SK-N-SH (cell line): ENCODE measurements at regions not wholly inside any gene's neighbourhood (a gene's known extent, or its start where the extent isn't known, plus 50 kb on each side); places are given as distances from the start of the nearest gene placed in this dataset.

Source experiments
- CTCF ChIA-PET: fragments of 300-600, 350-600 bp; formaldehyde crosslinking; extraction: SDS; loops from one replicate; lab custom pipeline; 2021; lab: Yijun Ruan, JAX
- POLR2A ChIA-PET: fragments of 350-600 bp; sonication (Branson Sonifier 250); formaldehyde crosslinking; extraction: SDS; loops from one replicate; lab custom pipeline; 2020; ENCODE audit warnings: antibody characterized with exemption, inconsistent platforms; lab: Yijun Ruan, JAX
- DNase-seq: peaks from one replicate; pipeline ENCODE4 v3.0.0; 2012
- H2AFZ ChIP-seq: fragments of 200-600 bp; sonication (generic); 2 replicates; pipeline ENCODE4 v1.8.1; 2016; ENCODE audit warnings: antibody characterized with exemption, mild to moderate bottlenecking, low read depth
- H3F3A ChIP-seq: fragments of 200-600 bp; sonication (generic); replicated peaks from 2 replicates; pipeline ENCODE3; 2016; ENCODE audit warnings: antibody characterized with exemption, mild to moderate bottlenecking; ENCODE audit not compliant: insufficient read depth
- H3K27ac ChIP-seq, 2 experiments: fragments of 200-500 bp in 1 of 2; fragments of 200-600 bp in 1 of 2; sonication (Bioruptor generic) in 1 of 2; sonication (generic), shearing (Covaris generic) in 1 of 2; 2 replicates each; pipeline versions ENCODE4 v1.5.1 to v1.6.1; 2014 to 2016; ENCODE audit warnings: low read depth in 2 of 2, inconsistent platforms in 1 of 2, low read length in 1 of 2, mild to moderate bottlenecking in 1 of 2, mixed read lengths in 1 of 2
- H3K27me3 ChIP-seq: fragments of 200-600 bp; sonication (generic), shearing (Covaris generic); 2 replicates; pipeline ENCODE4 v1.6.1; 2016; ENCODE audit warnings: mixed run types; ENCODE audit not compliant: insufficient read depth
- H3K36me3 ChIP-seq, 2 experiments: fragments of 200-500 bp in 1 of 2; fragments of 200-600 bp in 1 of 2; sonication (Bioruptor generic) in 1 of 2; sonication (generic) in 1 of 2; replicated peaks in 1 of 2; 2 replicates each; pipeline versions ENCODE3 to v1.5.1; 2014 to 2016; ENCODE audit warnings: low read length in 1 of 2, mild to moderate bottlenecking in 1 of 2; ENCODE audit not compliant: insufficient read depth in 2 of 2, control insufficient read depth in 1 of 2
- H3K4me1 ChIP-seq, 2 experiments: fragments of 200-500 bp in 1 of 2; fragments of 200-600 bp in 1 of 2; sonication (Bioruptor generic) in 1 of 2; sonication (generic), shearing (Covaris generic) in 1 of 2; 2 replicates each; pipeline versions ENCODE4 v1.5.1 to v1.6.1; 2014 to 2016; ENCODE audit warnings: low read depth in 1 of 2, low read length in 1 of 2, mixed run types in 1 of 2; ENCODE audit not compliant: insufficient read depth in 2 of 2, control insufficient read depth in 1 of 2
- H3K4me2 ChIP-seq: fragments of 200-600 bp; sonication (generic), shearing (Covaris generic); 2 replicates; pipeline ENCODE4 v1.6.1; 2017; ENCODE audit warnings: mixed run types
- H3K4me3 ChIP-seq, 2 experiments: fragments of 200-500 bp in 1 of 2; fragments of 200-600 bp in 1 of 2; sonication (Bioruptor generic) in 1 of 2; sonication (generic), shearing (Covaris generic) in 1 of 2; 2 replicates each; pipeline versions ENCODE4 v1.5.1 to v1.8.1; 2014 to 2016; ENCODE audit warnings: low read depth in 2 of 2, inconsistent platforms in 1 of 2, low read length in 1 of 2, mild to moderate bottlenecking in 1 of 2, mixed read lengths in 1 of 2, moderate library complexity in 1 of 2
- H3K79me2 ChIP-seq: fragments of 200-600 bp; sonication (generic); 2 replicates; pipeline ENCODE4 v1.8.1; 2017; ENCODE audit warnings: mild to moderate bottlenecking; ENCODE audit not compliant: insufficient read depth
- H3K9ac ChIP-seq: fragments of 200-600 bp; sonication (generic); 2 replicates; pipeline ENCODE4 v1.6.1; 2017; ENCODE audit warnings: mixed run types
- H3K9me2 ChIP-seq: fragments of 200-600 bp; sonication (generic); 2 replicates; pipeline ENCODE4 v1.6.1; 2017; ENCODE audit warnings: mixed run types
- H3K9me3 ChIP-seq: fragments of 200-600 bp; sonication (generic); 2 replicates; pipeline ENCODE4 v1.6.1; 2017; ENCODE audit warnings: mixed run types, mild to moderate bottlenecking, moderate library complexity
- H4K20me1 ChIP-seq: fragments of 200-600 bp; sonication (generic); 2 replicates; pipeline ENCODE4 v1.6.1; 2017; ENCODE audit warnings: mild to moderate bottlenecking, mixed run types; ENCODE audit not compliant: insufficient read depth
- EP300 ChIP-seq, 2 experiments: IDR thresholded peaks; 2 replicates each; pipeline versions ENCODE4 v1.4.0 to v1.6.1; 2012; ENCODE audit warnings: borderline replicate concordance in 1 of 2, low read depth in 1 of 2, low read length in 1 of 2
- FOXJ3 ChIP-seq: sonication (generic); formaldehyde crosslinking; IDR thresholded peaks from 2 replicates; pipeline ENCODE4 v1.5.1; 2020; ENCODE audit warnings: mild to moderate bottlenecking, missing genetic modification reagents
- GABPA ChIP-seq: IDR thresholded peaks from 2 replicates; pipeline ENCODE4 v1.4.0; 2012; ENCODE audit warnings: low read depth, mild to moderate bottlenecking
- GATA2 ChIP-seq: sonication (generic); formaldehyde crosslinking; IDR thresholded peaks from 2 replicates; pipeline ENCODE4 v1.5.0; 2020; ENCODE audit warnings: mild to moderate bottlenecking, missing genetic modification reagents
- JUND ChIP-seq: IDR thresholded peaks from 2 replicates; pipeline ENCODE4 v1.4.0; 2012
- PBX3 ChIP-seq: IDR thresholded peaks from 2 replicates; pipeline ENCODE4; 2012
- RAD21 ChIP-seq: IDR thresholded peaks from 2 replicates; pipeline ENCODE4 v1.6.1; 2012; ENCODE audit warnings: mild to moderate bottlenecking, low read length
- RFX5 ChIP-seq: IDR thresholded peaks from 2 replicates; pipeline ENCODE4 v1.6.1; 2012; ENCODE audit warnings: mild to moderate bottlenecking, improper control_type of control experiment, low read length
- TCF12 ChIP-seq: IDR thresholded peaks from 2 replicates; pipeline ENCODE4 v1.4.0; 2012
- WGBS: methylation state at CpG from one replicate; pipeline ENCODE4 v1.1.6; 2017; ENCODE audit warnings: low lambda C conversion rate; 5-methylcytosine and 5-hydroxymethylcytosine counted together
- TF ChIP-seq, protein P1 (sequence below): IDR thresholded peaks from 2 replicates; pipeline ENCODE4 v1.4.0; 2012; ENCODE audit warnings: low read depth
- TF ChIP-seq, protein P2 (sequence below): IDR thresholded peaks from 2 replicates; pipeline ENCODE4 v1.4.0; 2012; ENCODE audit warnings: low read depth, borderline replicate concordance
- TF ChIP-seq, protein P3 (sequence below): fragments of 200-600 bp; sonication (generic); IDR thresholded peaks from 2 replicates; pipeline ENCODE4 v1.6.1; 2017; ENCODE audit warnings: antibody characterized with exemption, mild to moderate bottlenecking, moderate library complexity

DNA sequence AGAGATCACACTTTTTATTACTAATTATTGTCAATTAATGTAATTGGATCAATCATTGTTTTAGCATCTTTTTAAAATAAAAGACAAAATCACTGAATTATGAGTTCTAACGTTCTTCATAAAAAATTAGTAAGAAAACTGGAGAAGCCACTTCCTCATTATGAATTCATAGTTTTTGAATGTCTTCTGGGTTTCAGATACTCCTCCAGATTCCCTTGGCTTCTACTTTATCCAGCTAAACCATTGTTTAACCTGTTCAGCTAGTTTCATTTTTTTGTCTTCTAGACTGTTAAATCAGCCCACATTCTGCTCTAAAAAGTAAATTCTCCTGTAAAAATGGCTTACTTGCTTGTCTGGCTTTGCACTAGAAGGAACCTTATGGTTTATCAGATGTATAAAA, 753.4 kb upstream of the ACVR2A start (continued):
- TF ChIP-seq, protein P1, sequence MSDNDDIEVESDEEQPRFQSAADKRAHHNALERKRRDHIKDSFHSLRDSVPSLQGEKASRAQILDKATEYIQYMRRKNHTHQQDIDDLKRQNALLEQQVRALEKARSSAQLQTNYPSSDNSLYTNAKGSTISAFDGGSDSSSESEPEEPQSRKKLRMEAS, result no peak
- TF ChIP-seq, protein P2, sequence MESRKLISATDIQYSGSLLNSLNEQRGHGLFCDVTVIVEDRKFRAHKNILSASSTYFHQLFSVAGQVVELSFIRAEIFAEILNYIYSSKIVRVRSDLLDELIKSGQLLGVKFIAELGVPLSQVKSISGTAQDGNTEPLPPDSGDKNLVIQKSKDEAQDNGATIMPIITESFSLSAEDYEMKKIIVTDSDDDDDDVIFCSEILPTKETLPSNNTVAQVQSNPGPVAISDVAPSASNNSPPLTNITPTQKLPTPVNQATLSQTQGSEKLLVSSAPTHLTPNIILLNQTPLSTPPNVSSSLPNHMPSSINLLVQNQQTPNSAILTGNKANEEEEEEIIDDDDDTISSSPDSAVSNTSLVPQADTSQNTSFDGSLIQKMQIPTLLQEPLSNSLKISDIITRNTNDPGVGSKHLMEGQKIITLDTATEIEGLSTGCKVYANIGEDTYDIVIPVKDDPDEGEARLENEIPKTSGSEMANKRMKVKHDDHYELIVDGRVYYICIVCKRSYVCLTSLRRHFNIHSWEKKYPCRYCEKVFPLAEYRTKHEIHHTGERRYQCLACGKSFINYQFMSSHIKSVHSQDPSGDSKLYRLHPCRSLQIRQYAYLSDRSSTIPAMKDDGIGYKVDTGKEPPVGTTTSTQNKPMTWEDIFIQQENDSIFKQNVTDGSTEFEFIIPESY, result no peak

GRCh38 chr2:147088871-147089270, 756.0 kb upstream of the ACVR2A start:
- TF ChIP-seq RAD21 (no peak), GATA2 (CRISPR knock-in tag) (no peak), EP300 (IDR thresholded peaks at IDR 0.05; ENCODE audit: borderline replicate concordance in 1 of 2, low read depth in 1 of 2, low read length in 1 of 2) (no peak), GABPA (no peak), TCF12 (no peak), JUND (no peak), RFX5 (no peak), FOXJ3 (no peak), PBX3 (no peak)
- TF ChIP-seq, protein P3, sequence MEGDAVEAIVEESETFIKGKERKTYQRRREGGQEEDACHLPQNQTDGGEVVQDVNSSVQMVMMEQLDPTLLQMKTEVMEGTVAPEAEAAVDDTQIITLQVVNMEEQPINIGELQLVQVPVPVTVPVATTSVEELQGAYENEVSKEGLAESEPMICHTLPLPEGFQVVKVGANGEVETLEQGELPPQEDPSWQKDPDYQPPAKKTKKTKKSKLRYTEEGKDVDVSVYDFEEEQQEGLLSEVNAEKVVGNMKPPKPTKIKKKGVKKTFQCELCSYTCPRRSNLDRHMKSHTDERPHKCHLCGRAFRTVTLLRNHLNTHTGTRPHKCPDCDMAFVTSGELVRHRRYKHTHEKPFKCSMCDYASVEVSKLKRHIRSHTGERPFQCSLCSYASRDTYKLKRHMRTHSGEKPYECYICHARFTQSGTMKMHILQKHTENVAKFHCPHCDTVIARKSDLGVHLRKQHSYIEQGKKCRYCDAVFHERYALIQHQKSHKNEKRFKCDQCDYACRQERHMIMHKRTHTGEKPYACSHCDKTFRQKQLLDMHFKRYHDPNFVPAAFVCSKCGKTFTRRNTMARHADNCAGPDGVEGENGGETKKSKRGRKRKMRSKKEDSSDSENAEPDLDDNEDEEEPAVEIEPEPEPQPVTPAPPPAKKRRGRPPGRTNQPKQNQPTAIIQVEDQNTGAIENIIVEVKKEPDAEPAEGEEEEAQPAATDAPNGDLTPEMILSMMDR, result no peak
- no peak overlapping the region for H3K27ac ChIP-seq
- H3K27me3 ChIP-seq, result no peaks in the 10 kb centered on the region
- no peak for DNase-seq
- no peaks in the 10 kb centered on the region for H3K9me2 ChIP-seq
- ChIA-PET CTCF (no interaction called here), POLR2A (no interaction called here)
- H4K20me1 ChIP-seq, result no peaks in the 10 kb centered on the region
- 6% methylated on average over 2 of the region's 2 CpGs for WGBS
- no peaks in the 10 kb centered on the region for H3K4me1 ChIP-seq
- no peaks in the 10 kb centered on the region for H3K79me2 ChIP-seq
- H3K4me2 ChIP-seq, result no peak overlapping the region
- H2AFZ ChIP-seq, result no peak overlapping the region
- H3K36me3 ChIP-seq, result no peaks in the 10 kb centered on the region
- no peaks in the 10 kb centered on the region for H3F3A ChIP-seq
- H3K9me3 ChIP-seq, result no peaks in the 10 kb centered on the region
- H3K9ac ChIP-seq, result no peak overlapping the region
- no peak overlapping the region for H3K4me3 ChIP-seq

- Histone ChIP-seq H3K4me3 (no peak overlapping the region), H2AFZ (no peak overlapping the region), H3F3A (no peaks in the 10 kb centered on the region), H3K27me3 (no peaks in the 10 kb centered on the region), H3K4me1 (no peaks in the 10 kb centered on the region), H3K79me2 (no peaks in the 10 kb centered on the region), H4K20me1 (no peaks in the 10 kb centered on the region), H3K9me3 (no peaks in the 10 kb centered on the region), H3K9ac (no peak overlapping the region), H3K4me2 (no peak overlapping the region), H3K36me3 (no peaks in the 10 kb centered on the region), H3K9me2 (no peaks in the 10 kb centered on the region), H3K27ac (no peak overlapping the region)
- 3% methylated on average over 2 of the region's 2 CpGs for WGBS
- no peak for TF ChIP-seq RFX5
- CTCF ChIA-PET, result no interaction called here
- no peak for DNase-seq
- POLR2A ChIA-PET, result no interaction called here
Observed at GRCh38 chr2:147086715-147087114, 758.1 kb upstream of the ACVR2A start.
